Mucosa of stomach (tissue), 1 donor: ENCODE measurements at regions not wholly inside any gene's neighbourhood (a gene's known extent, or its start where the extent isn't known, plus 50 kb on each side); places are given as distances from the start of the nearest gene placed in this dataset.
"Not testable (repeated sequence)": the region's sequence is repeated elsewhere in the genome, so short reads cannot be mapped to it uniquely, and the experiment has no call there.

ENCODE experiments used
- H3K27me3 ChIP-seq: one replicate; pipeline ENCODE4 v1.7.0; 2013; ENCODE audit warnings: mild to moderate bottlenecking, low read length; ENCODE audit not compliant: control insufficient read depth, insufficient read depth
- H3K36me3 ChIP-seq: one replicate; pipeline ENCODE4 v1.7.0; 2013; ENCODE audit warnings: low read length; ENCODE audit not compliant: control insufficient read depth, insufficient read depth
- H3K4me1 ChIP-seq: one replicate; pipeline ENCODE4 v1.7.0; 2013; ENCODE audit warnings: mild to moderate bottlenecking, low read length; ENCODE audit not compliant: control insufficient read depth, insufficient read depth
- H3K4me3 ChIP-seq: one replicate; pipeline ENCODE4 v1.7.0; 2013; ENCODE audit warnings: low read length
- H3K9ac ChIP-seq: one replicate; pipeline ENCODE4 v1.7.0; 2013; ENCODE audit warnings: mild to moderate bottlenecking, low read length, moderate library complexity
- H3K9me3 ChIP-seq: one replicate; pipeline ENCODE4 v1.7.0; 2013; ENCODE audit warnings: mild to moderate bottlenecking, low read length, moderate library complexity; ENCODE audit not compliant: control insufficient read depth
- donor health status: Pancreatic carcinoma.

DNA sequence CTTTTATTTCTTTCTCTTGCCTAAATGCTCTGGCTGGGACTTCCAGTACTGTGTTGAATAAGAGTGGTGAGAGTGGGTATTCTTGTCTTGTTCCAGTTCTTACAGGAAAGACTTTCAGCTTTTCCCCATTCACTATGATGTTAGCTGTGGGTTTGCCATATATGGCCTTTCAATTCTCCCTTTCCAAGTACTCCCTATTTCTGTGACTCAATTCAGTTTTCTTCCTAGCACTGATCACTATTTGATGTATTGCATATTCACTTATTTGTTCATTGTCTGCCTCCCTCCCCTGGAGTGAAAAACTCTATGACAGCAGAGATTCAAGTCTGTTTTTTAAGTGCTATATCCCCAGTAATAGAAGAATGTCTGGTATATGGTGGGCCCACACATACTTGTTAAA is 618.2 kb upstream of the CAMK1G start:
- Histone ChIP-seq H3K9me3 (no peaks in the 10 kb centered on the region), H3K27me3 (no peaks in the 10 kb centered on the region), H3K36me3 (no peaks in the 10 kb centered on the region), H3K4me3 (no peak overlapping the region), H3K9ac (no peak overlapping the region), H3K4me1 (no peaks in the 10 kb centered on the region)

DNA sequence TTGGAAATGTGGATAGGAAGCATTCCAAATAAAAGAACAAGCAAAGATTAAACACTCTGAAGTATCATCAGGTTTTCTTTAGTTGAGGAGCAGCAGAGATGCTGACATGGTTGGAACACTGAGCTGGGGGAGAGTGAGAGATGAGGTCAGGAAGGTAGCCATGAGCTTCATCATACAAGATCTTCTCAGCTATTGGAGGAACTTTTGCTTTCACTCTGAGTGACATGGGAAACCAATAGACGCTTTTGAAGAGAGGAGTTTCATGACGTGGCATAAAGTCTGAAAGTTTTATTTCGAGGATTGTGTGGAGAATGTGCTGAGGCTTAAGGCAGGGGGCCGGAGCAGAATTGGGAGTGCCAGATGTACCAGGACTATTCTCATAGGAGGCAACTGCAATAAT is 616.2 kb upstream of the CAMK1G start:
- H3K4me1 ChIP-seq, result no peaks in the 10 kb centered on the region
- no peaks in the 10 kb centered on the region for H3K27me3 ChIP-seq
- H3K9ac ChIP-seq, result no peak overlapping the region
- H3K4me3 ChIP-seq, result no peak overlapping the region
- H3K9me3 ChIP-seq, result no peaks in the 10 kb centered on the region
- H3K36me3 ChIP-seq, result no peaks in the 10 kb centered on the region

DNA sequence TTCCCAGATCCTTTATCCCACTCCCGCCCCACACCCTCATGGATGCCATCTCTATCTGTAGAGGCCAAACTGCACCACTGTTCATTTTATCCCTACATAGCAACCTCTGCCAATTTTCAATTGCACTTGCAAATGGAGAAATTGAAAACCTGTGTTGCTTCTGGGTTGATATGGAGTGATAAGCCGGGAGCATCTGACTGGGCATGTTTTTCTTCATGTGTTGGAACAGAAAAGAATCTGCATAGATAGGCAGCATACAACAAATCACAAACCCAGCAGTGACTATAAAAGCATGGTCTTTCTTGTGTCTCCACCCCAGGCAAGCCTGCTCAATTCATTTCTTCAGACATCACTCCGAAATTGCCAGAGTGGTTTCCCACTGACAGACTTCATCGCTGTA is 608.8 kb upstream of the CAMK1G start:
- H3K36me3 ChIP-seq, result no peaks in the 10 kb centered on the region
- no peaks in the 10 kb centered on the region for H3K4me1 ChIP-seq
- no peak overlapping the region for H3K4me3 ChIP-seq
- no peaks in the 10 kb centered on the region for H3K27me3 ChIP-seq
- H3K9me3 ChIP-seq, result no peaks in the 10 kb centered on the region
- no peak overlapping the region for H3K9ac ChIP-seq

DNA sequence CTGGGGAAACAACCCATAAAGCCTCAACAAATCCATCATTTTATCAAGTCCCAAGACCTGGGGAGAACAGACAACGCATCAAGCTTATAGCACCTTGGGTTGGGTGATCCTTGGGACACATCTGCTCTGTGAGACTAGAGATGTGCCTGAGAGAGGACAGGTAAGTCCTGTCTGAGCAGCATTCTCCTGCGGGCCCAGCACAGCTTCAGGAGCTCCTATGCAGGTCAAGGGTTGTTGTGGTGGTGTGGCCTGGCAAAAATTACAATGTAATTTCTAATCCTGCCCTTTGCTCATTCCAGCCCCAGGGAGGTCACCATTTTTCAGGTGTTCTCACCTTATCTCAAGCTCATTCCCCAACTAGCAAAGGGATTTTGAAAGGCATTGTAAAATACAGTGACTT is 608.1 kb upstream of the CAMK1G start:
- Histone ChIP-seq H3K9me3 (no peaks in the 10 kb centered on the region), H3K4me1 (no peaks in the 10 kb centered on the region), H3K36me3 (no peaks in the 10 kb centered on the region), H3K4me3 (no peak overlapping the region), H3K27me3 (no peaks in the 10 kb centered on the region), H3K9ac (no peak overlapping the region)

DNA sequence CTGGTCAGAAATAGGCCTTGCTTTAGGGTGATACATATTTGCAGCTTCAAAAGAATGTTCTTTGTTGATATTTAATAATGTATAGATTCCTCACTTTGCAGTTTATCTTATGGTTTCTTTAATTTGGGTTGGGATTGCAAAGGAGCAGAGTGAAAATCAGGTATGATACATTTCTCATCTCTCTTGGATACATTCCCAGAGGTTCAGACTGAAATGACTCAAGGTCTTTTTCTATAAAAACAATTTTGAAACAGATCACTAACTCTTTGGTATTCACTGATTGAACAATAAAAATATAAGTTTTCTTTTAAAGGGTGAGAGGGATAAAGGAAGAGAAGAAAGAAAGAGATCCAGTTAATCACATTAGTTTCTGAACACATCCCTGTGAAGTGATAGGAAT is 606.5 kb upstream of the CAMK1G start:
- Histone ChIP-seq H3K36me3 (no peaks in the 10 kb centered on the region), H3K4me3 (no peak overlapping the region), H3K27me3 (no peaks in the 10 kb centered on the region), H3K9ac (no peak overlapping the region), H3K4me1 (no peaks in the 10 kb centered on the region), H3K9me3 (no peaks in the 10 kb centered on the region)

DNA sequence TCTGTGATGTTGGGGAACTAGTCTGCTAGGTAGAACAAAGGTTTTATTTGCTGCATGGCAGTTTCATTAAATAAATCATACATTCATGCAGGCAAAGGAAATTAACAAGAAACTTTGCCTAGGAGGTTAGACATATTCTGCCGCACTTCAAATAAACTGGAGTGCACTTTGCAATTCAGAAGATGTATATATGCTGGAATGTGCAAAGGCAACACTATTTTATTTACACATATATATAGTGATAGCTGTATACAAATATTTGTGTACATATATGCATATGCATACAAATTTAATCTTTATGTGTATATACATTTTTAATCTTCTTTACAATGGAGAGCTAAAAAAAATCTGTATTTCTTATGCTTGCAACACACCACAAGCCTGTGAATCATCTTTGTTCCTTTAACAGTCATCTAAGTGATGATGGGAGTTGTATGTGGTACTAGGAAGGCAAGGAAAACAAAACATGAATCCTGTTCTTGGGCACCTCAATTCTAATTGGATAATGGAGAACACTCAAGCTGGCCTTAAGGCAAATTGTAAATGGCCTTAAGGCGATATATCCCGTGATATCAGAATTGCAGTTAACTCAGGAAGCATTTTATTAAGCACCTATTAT is 605.8 kb upstream of the CAMK1G start:
- Histone ChIP-seq H3K4me1 (no peaks in the 10 kb centered on the region), H3K27me3 (no peaks in the 10 kb centered on the region), H3K4me3 (no peak overlapping the region), H3K9me3 (no peaks in the 10 kb centered on the region), H3K36me3 (no peaks in the 10 kb centered on the region), H3K9ac (no peak overlapping the region)

DNA sequence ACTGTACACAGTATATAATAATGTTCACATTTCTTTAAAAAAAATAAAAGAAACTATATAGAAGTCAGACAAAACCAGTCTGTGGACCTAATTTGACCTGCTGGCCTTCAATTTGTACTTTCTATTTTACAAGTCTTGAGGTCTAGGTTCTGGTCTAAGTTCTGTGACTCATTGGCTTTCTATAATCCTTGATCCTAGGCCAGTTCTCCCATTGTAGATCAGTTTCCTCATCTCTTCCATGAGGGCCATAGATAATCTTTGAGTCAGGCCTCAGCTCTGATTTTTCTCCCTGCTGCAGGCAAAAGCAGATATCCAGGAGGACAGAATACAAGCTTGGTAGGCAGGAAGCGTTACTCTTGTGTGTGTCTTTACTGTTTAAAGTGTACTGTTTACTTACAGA is 603.7 kb upstream of the CAMK1G start:
- H3K9me3 ChIP-seq, result no peaks in the 10 kb centered on the region
- H3K9ac ChIP-seq, result no peak overlapping the region
- H3K4me3 ChIP-seq, result no peak overlapping the region
- no peaks in the 10 kb centered on the region for H3K36me3 ChIP-seq
- H3K4me1 ChIP-seq, result no peaks in the 10 kb centered on the region
- no peaks in the 10 kb centered on the region for H3K27me3 ChIP-seq

DNA sequence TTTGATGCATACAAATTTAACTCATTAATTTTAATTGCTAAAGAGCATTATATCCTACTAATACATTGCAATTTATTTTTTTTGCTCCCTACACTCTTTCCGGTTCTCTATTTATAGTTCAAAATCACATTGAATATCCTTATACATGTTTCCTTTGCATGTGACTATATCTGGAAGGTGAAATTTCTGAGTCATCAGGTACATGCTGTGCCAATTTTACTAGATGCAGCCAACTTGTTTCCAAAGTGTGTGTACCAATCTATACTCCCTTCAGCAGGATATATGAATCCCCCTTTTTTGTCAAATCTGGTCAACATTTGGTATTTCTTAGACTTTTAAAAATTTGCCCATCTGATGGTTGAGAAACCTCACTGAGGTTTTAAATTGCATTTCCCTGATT is 602.9 kb upstream of the CAMK1G start:
- H3K36me3 ChIP-seq, result no peaks in the 10 kb centered on the region
- H3K27me3 ChIP-seq, result no peaks in the 10 kb centered on the region
- no peak overlapping the region for H3K9ac ChIP-seq
- H3K4me3 ChIP-seq, result no peak overlapping the region
- H3K9me3 ChIP-seq, result no peaks in the 10 kb centered on the region
- H3K4me1 ChIP-seq, result no peaks in the 10 kb centered on the region

DNA sequence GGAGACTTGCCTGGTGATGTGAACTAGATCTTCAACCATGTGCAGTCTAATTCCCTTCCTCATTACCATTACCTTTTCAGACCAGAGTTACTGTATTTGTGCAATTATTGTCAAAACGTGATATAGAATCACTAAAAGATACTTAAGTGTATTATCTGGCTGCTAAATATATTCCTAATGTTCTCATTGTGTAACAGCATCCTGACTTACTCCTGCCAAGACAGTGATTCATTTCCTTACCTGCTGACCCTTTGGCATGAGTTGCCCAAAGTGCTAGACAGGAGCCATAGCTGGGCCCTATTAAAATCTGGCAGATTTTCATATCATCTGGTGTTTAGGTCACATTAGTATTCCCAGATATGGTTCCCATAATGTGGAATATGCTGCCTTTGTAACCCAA is 598.3 kb upstream of the CAMK1G start:
- Histone ChIP-seq H3K4me1 (peaks cover 4% of the 10 kb centered on the region), H3K4me3 (no peak overlapping the region), H3K9me3 (no peaks in the 10 kb centered on the region), H3K36me3 (no peaks in the 10 kb centered on the region), H3K27me3 (no peaks in the 10 kb centered on the region), H3K9ac (no peak overlapping the region)

DNA sequence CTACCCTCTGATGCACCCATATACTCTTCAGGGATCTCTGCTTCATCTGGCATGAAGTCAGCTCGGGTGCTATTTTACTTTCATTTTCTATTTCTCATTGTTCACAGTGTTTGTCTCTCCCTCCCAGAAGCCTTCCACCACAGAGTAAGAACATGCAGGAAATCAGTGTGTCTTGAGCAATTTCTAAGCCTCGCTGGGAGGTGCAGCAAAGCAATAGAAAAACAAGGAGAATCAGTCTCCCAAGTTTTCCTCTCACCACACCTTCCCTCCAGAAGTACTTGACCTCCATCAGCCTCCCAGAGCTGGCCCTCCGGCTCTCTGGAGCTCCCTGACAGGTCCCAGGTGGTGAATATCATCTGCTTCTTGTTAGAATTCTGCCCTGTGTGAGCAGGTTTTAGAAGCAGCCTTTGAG is 594.7 kb upstream of the CAMK1G start:
- Histone ChIP-seq H3K4me1 (peaks cover 4% of the 10 kb centered on the region), H3K9ac (peak overlapping the region; percentile 54), H3K9me3 (no peaks in the 10 kb centered on the region), H3K27me3 (no peaks in the 10 kb centered on the region), H3K4me3 (peak overlapping the region; percentile 35), H3K36me3 (no peaks in the 10 kb centered on the region)

DNA sequence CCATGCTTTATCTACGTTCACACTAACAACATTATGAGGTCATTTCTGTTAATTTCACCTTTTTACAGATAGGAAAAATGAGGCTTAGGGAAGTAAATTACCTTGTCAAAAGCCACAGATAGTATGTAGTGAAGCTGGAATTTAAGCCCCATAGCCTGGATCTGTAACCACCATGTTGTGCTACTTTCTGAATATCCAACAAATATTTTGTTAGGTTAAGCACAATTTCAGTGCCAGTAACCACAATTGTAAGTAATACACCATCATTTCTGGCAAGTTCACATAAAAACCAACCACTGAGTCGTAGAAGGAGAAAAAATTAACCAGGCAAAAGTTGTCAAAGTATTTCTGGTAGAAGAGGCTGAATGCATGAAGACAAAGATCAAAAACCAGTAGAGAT is 593.1 kb upstream of the CAMK1G start:
- no peak overlapping the region for H3K9ac ChIP-seq
- no peaks in the 10 kb centered on the region for H3K36me3 ChIP-seq
- peaks cover 4% of the 10 kb centered on the region for H3K4me1 ChIP-seq
- H3K9me3 ChIP-seq, result no peaks in the 10 kb centered on the region
- H3K4me3 ChIP-seq, result no peak overlapping the region
- no peaks in the 10 kb centered on the region for H3K27me3 ChIP-seq

DNA sequence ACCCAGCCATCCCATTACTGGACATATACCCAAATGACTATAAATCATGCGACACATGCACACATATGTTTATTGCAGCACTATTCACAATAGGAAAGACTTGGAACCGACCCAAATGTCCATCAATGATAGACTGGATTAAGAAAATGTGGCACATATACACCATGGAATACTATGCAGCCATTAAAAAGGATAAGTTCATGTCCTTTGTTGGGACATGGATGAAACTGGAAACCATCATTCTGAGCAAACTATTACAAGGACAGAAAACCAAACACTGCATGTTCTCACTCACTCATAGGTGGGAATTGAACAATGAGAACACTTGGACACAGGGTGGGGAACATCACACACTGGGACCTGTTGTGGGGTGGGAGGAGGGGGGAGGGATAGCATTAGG is 586.5 kb upstream of the CAMK1G start:
- not testable (repeated sequence) for H3K4me1 ChIP-seq, H3K27me3 ChIP-seq, H3K4me3 ChIP-seq, H3K9me3 ChIP-seq, H3K36me3 ChIP-seq, H3K9ac ChIP-seq

DNA sequence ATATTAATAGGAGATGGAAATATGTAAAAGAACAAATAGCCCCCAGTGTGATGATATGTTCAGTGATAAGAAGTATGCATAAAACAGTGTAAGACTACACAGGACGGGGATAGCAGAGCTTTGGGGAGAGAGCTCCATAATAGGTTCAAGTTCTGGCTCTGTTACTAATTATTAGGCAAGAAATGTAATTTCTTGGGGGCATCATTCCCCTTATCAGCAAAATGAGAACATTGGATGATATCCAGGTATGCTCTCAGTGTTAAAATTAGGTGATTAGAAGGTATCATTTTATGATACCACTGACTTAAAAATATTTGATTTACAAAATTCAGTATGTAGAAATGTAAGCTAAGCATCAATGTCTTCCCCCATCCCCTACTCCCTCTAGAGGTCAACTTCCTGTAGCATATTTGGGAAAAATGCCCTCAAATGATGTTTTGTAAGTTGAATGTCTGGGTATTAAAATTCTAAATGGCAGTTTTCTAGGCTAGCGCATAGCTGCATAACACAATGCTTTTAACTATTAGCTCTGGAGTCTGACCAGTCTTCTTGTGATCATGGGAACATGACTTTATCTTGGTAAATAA is 585.7 kb upstream of the CAMK1G start:
- H3K27me3 ChIP-seq, result no peaks in the 10 kb centered on the region
- H3K9me3 ChIP-seq, result no peaks in the 10 kb centered on the region
- H3K4me3 ChIP-seq, result no peak overlapping the region
- H3K36me3 ChIP-seq, result no peaks in the 10 kb centered on the region
- H3K4me1 ChIP-seq, result no peaks in the 10 kb centered on the region
- no peak overlapping the region for H3K9ac ChIP-seq
